IMR-90 (cell line): ENCODE measurements at regions not wholly inside any gene's neighbourhood (a gene's known extent, or its start where the extent isn't known, plus 50 kb on each side); places are given as distances from the start of the nearest gene placed in this dataset.
A peak's percentile ranks its signal among the peaks of the same experiment; 100 is the strongest.

ENCODE experiments used
- ATAC-seq: fragments of 200-7000 bp; cut with Tn5 transposase; 2 replicates; pipeline ENCODE4 v1.9.1; 2020; ENCODE audit warnings: low read depth, mild to moderate bottlenecking, moderate library complexity
- BruUV-seq: library from RNA; stranded (reverse); fragments of 400-500 nt; replicated peaks from 2 replicates; lab custom pipeline; 2021; lab: Mats Ljungman, UMichigan
- CTCF ChIA-PET: fragments of 300-600 bp; formaldehyde crosslinking; extraction: SDS; loops from one replicate; lab custom pipeline; 2021; ENCODE audit warnings: antibody characterized with exemption; lab: Yijun Ruan, JAX
- POLR2A ChIA-PET: fragments of 300-600 bp; sonication (Branson Sonifier 250); formaldehyde crosslinking; loops from one replicate; lab custom pipeline; 2022; ENCODE audit warnings: antibody characterized with exemption; ENCODE audit not compliant: unreplicated experiment; lab: Charles Lee
- DNase-seq: peaks from one replicate; pipeline ENCODE4 v3.0.0; 2013
- H2AFZ ChIP-seq: replicated peaks from 2 replicates; pipeline ENCODE3; 2013; ENCODE audit warnings: low read length, mild to moderate bottlenecking; ENCODE audit not compliant: poor library complexity
- H2AK5ac ChIP-seq: 2 replicates; pipeline ENCODE4 v1.6.1; 2013; ENCODE audit warnings: low read depth, low read length, inconsistent platforms
- H2AK9ac ChIP-seq: replicated peaks from 2 replicates; pipeline ENCODE3; 2013; ENCODE audit warnings: mild to moderate bottlenecking, low read depth, low read length, moderate library complexity; ENCODE audit not compliant: poor library complexity
- H2BK120ac ChIP-seq: 2 replicates; pipeline ENCODE4 v1.6.1; 2013; ENCODE audit warnings: low read depth, low read length, inconsistent platforms
- H2BK15ac ChIP-seq: 3 replicates; pipeline ENCODE4 v1.6.1; 2013; ENCODE audit warnings: low read depth, low read length, inconsistent platforms
- H2BK20ac ChIP-seq: 2 replicates; pipeline ENCODE4 v1.6.1; 2013; ENCODE audit warnings: low read depth, mild to moderate bottlenecking, inconsistent platforms, low read length, moderate library complexity
- H2BK5ac ChIP-seq: 2 replicates; pipeline ENCODE4 v1.6.1; 2013; ENCODE audit warnings: mild to moderate bottlenecking, low read depth, low read length, inconsistent platforms; ENCODE audit not compliant: poor library complexity, severe bottlenecking
- H3K14ac ChIP-seq: replicated peaks from 2 replicates; pipeline ENCODE4 v1.6.1; 2013; ENCODE audit warnings: low read depth, low read length, inconsistent platforms
- H3K18ac ChIP-seq: 2 replicates; pipeline ENCODE4 v1.6.1; 2013; ENCODE audit warnings: low read depth, low read length, control low read depth
- H3K23ac ChIP-seq: 2 replicates; pipeline ENCODE4 v1.6.1; 2013; ENCODE audit warnings: low read depth, low read length, inconsistent platforms
- H3K27ac ChIP-seq: 2 replicates; pipeline ENCODE4 v1.5.1; 2013; ENCODE audit warnings: mild to moderate bottlenecking, control low read depth, low read length; ENCODE audit not compliant: insufficient read depth
- H3K27me3 ChIP-seq: 2 replicates; pipeline ENCODE4 v1.6.1; 2013; ENCODE audit warnings: low read length; ENCODE audit not compliant: control insufficient read depth, insufficient read depth
- H3K36me3 ChIP-seq: 2 replicates; pipeline ENCODE4 v1.6.1; 2013; ENCODE audit warnings: low read length, mixed read lengths; ENCODE audit not compliant: control insufficient read depth, insufficient read depth
- H3K4ac ChIP-seq: 2 replicates; pipeline ENCODE4 v1.6.1; 2013; ENCODE audit warnings: low read depth, low read length, inconsistent platforms
- H3K4me1 ChIP-seq: 2 replicates; pipeline ENCODE4 v1.6.1; 2013; ENCODE audit warnings: low read length, mixed read lengths; ENCODE audit not compliant: control insufficient read depth, insufficient read depth
- H3K4me2 ChIP-seq: 2 replicates; pipeline ENCODE4 v1.6.1; 2013; ENCODE audit warnings: low read depth, mild to moderate bottlenecking, control low read depth, low read length, moderate library complexity
- H3K4me3 ChIP-seq: 2 replicates; pipeline ENCODE4 v1.5.1; 2013; ENCODE audit warnings: low read depth, mild to moderate bottlenecking, control low read depth, low read length, moderate library complexity; ENCODE audit not compliant: insufficient read depth
- H3K56ac ChIP-seq: 2 replicates; pipeline ENCODE4 v1.6.1; 2013; ENCODE audit warnings: low read length, inconsistent platforms; ENCODE audit not compliant: insufficient read depth; ENCODE audit errors: extremely low read depth
- H3K79me1 ChIP-seq, 2 experiments: 2 replicates each; pipeline ENCODE4 v1.6.1; 2013; ENCODE audit warnings: low read length in 2 of 2, inconsistent platforms in 1 of 2, low read depth in 1 of 2
- H3K9ac ChIP-seq: 2 replicates; pipeline ENCODE4 v1.6.1; 2013; ENCODE audit warnings: low read depth, low read length, control low read depth
- H3K9me1 ChIP-seq: 2 replicates; pipeline ENCODE4 v1.6.1; 2013; ENCODE audit warnings: low read length, inconsistent platforms; ENCODE audit not compliant: insufficient read depth
- H3K9me3 ChIP-seq: 2 replicates; pipeline ENCODE4 v1.6.1; 2013; ENCODE audit warnings: low read length; ENCODE audit not compliant: control insufficient read depth, insufficient read depth
- H4K20me1 ChIP-seq: 2 replicates; pipeline ENCODE4 v1.6.1; 2013; ENCODE audit warnings: low read length, inconsistent platforms; ENCODE audit not compliant: insufficient read depth
- H4K5ac ChIP-seq: 2 replicates; pipeline ENCODE4 v1.6.1; 2013; ENCODE audit warnings: mild to moderate bottlenecking, low read depth, low read length, control low read depth
- H4K8ac ChIP-seq, 2 experiments: 2 replicates each; pipeline ENCODE4 v1.6.1; 2013; ENCODE audit warnings: low read depth in 2 of 2, low read length in 2 of 2, control low read depth in 1 of 2, inconsistent platforms in 1 of 2
- H4K91ac ChIP-seq: 2 replicates; pipeline ENCODE4 v1.6.1; 2013; ENCODE audit warnings: low read depth, low read length, inconsistent platforms; ENCODE audit not compliant: insufficient read depth
- BHLHE40 ChIP-seq: fragments of 150-350 bp; IDR thresholded peaks from 2 replicates; pipeline ENCODE4 v1.6.1; 2016; ENCODE audit warnings: mild to moderate bottlenecking, low read depth, low read length
- CEBPB ChIP-seq: IDR thresholded peaks from 2 replicates; pipeline ENCODE4 v1.6.1; 2012; ENCODE audit warnings: low read depth, low read length, improper control_type of control experiment
- CHD1 ChIP-seq: IDR thresholded peaks from 2 replicates; pipeline ENCODE4 v1.6.1; 2012; ENCODE audit warnings: low read depth, low read length, improper control_type of control experiment
- CTCF ChIP-seq: conservative IDR thresholded peaks from 2 replicates; pipeline ENCODE4 v1.5.1; 2012; ENCODE audit warnings: mild to moderate bottlenecking, low read depth, low read length, improper control_type of control experiment
- ELK1 ChIP-seq: fragments of 150-350 bp; IDR thresholded peaks from 2 replicates; pipeline ENCODE4 v1.6.1; 2016; ENCODE audit warnings: low read depth, mild to moderate bottlenecking, low read length, moderate library complexity, borderline replicate concordance
- MAFK ChIP-seq: IDR thresholded peaks from 2 replicates; pipeline ENCODE4 v1.6.1; 2012; ENCODE audit warnings: low read depth, low read length, improper control_type of control experiment
- MAZ ChIP-seq: IDR thresholded peaks from 2 replicates; pipeline ENCODE4 v1.6.1; 2012; ENCODE audit warnings: low read depth, mild to moderate bottlenecking, low read length, improper control_type of control experiment, moderate library complexity, borderline replicate concordance
- NFE2L2 ChIP-seq: fragments of 150-350 bp; IDR thresholded peaks from 2 replicates; pipeline ENCODE4 v1.6.1; 2016; ENCODE audit warnings: low read depth, mild to moderate bottlenecking, low read length
- RFX5 ChIP-seq: IDR thresholded peaks from 2 replicates; pipeline ENCODE4 v1.8.0; 2012; ENCODE audit warnings: low read depth, mild to moderate bottlenecking, low read length, moderate library complexity
- SMC3 ChIP-seq: fragments of 150-350 bp; IDR thresholded peaks from 2 replicates; pipeline ENCODE4 v1.6.1; 2016; ENCODE audit warnings: low read depth, mild to moderate bottlenecking, antibody characterized with exemption, low read length, moderate library complexity
- WGBS, 2 experiments: methylation state at CpG; one replicate each; pipeline versions ENCODE4 v1.1.5 to v1.1.7; 2013; ENCODE audit warnings: missing lambda C conversion rate in 2 of 2; ENCODE audit not compliant: insufficient read length in 1 of 2; ENCODE audit errors: extremely low coverage in 2 of 2; 5-methylcytosine and 5-hydroxymethylcytosine counted together
- dilution Hi-C: fragments of 300-500 bp; cut with HindIII; formaldehyde crosslinking; loops from one replicate; pipeline ENCODE4 v1.14.3; 2018; ENCODE audit warnings: low sequenced_read_pairs; ENCODE audit not compliant: unreplicated experiment
- in situ Hi-C: fragments of 300-500 bp; cut with MboI; formaldehyde crosslinking; loops from 3 replicates; pipeline ENCODE4 v1.14.3; 2019; ENCODE audit warnings: low sequenced_read_pairs, inconsistent platforms, mixed read lengths
- intact Hi-C: fragments of 100-400 bp; cut with micrococcal nuclease; formaldehyde crosslinking; loops from 2 replicates; pipeline ENCODE4 v1.10.0; 2022

DNA sequence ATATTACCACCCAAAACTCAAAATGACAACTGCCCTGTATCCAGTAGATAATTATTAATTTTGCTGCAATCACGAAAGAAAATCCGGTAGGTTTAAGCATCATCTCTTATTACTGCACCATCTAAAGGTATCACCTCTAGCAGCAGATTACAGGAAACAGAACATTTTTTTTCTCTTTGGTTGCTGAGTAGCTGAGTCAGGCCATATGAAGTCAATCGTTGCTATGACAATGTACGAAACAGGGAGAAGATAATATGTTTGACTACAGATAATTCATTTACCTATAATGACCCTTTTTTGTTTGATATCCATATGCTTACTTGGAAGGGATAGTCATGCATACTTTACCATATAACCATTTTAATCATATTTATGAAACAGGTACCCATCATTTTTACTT, 831.6 kb upstream of the CHAC2 start:
- Histone ChIP-seq H4K8ac (no peak overlapping the region), H3K27ac (no peak overlapping the region), H4K5ac (no peak overlapping the region), H3K4ac (no peak overlapping the region), H4K91ac (no peak overlapping the region), H2BK20ac (peak overlapping the region; percentile 78), H2AFZ (no peak overlapping the region), H3K9me3 (no peaks in the 10 kb centered on the region), H3K56ac (no peak overlapping the region), H3K4me1 (peaks cover 4% of the 10 kb centered on the region), H3K14ac (no peak overlapping the region), H3K9ac (no peak overlapping the region), H3K79me1 (no peaks in the 10 kb centered on the region), H2BK5ac (no peak overlapping the region), H3K23ac (no peak overlapping the region), H3K4me3 (no peak overlapping the region), H3K18ac (no peak overlapping the region; the same call in 1 of the 2 replicates), H2AK5ac (no peak overlapping the region), H2AK9ac (no peak overlapping the region), H3K4me2 (no peak overlapping the region), H2BK120ac (no peak overlapping the region), H3K27me3 (no peaks in the 10 kb centered on the region), H4K20me1 (no peaks in the 10 kb centered on the region), H3K9me1 (no peaks in the 10 kb centered on the region), H2BK15ac (no peak overlapping the region), H3K36me3 (no peaks in the 10 kb centered on the region)
- intact Hi-C loops (no loop called here), dilution Hi-C loops (no loop called here), in situ Hi-C loops (no loop called here)
- ATAC-seq (no peak), DNase-seq (peak; percentile 37)
- ChIA-PET CTCF (interaction anchor here (0.6 kb wide), 1 partner anchor 1070 kb away, joined by 3 read pairs; no protein-coding TSS in a partner anchor), POLR2A (no interaction called here)
- TF ChIP-seq MAFK (no peak), CEBPB (no peak), NFE2L2 (no peak), SMC3 (no peak), BHLHE40 (no peak), CHD1 (no peak), MAZ (no peak), ELK1 (no peak), CTCF (no peak), RFX5 (no peak)
- no TSS peak for BruUV-seq
- WGBS, 2 experiments, result no CpG with 5 or more reads among the region's 4 CpGs
